Fibroblast of upper back skin (primary cell): ENCODE measurements at regions not wholly inside any gene's neighbourhood (a gene's known extent, or its start where the extent isn't known, plus 50 kb on each side); places are given as distances from the start of the nearest gene placed in this dataset.

ENCODE experiments used
- DNase-seq: peaks from one replicate; pipeline ENCODE4 v3.0.0-alpha.2; 2013

DNA sequence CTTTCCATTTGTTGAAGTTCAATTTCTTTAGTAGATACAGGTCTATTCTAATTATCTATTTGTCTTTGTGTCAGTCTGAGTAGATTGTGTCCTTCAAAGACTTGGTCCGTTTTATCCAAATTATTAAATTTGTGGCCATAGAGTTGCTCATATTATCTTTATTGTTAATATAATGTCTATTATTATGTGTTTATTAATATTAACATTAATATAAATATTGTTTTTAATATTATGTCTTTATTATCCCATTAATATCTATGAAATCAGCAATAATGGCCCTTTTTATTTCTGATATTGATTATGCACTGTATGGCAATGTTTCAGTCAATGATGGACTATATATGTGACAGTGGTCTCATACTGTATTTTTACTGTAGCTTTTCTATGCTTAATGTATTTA is 2067.3 kb upstream of the AGA start:
- DNase-seq = no peak

GRCh38 chr4:179521952-179522351 is 2079.7 kb upstream of the AGA start:
- no peak for DNase-seq

- no peak for DNase-seq
Measured at GRCh38 chr4:179530958-179531357, 2088.7 kb upstream of the AGA start.

DNA sequence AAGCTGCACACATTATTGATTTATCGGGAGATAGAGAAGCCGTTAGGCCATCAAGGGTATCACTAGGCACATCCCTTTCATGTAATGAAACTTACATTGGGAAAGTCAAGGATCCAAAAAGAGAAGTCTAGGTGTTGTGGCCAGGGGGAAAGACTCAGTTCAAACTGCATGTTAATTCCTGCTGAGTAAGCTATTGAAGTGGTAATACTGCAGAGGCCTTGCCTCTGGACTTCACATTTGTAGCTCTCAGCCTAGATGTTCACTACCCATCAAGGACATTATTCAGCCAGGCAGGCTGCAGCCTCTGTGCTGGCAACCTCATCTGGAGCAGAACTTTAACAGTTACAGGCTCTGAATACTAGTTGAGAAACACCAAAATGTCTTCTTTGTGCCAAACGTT is 2094.5 kb upstream of the AGA start:
- no peak for DNase-seq

DNA sequence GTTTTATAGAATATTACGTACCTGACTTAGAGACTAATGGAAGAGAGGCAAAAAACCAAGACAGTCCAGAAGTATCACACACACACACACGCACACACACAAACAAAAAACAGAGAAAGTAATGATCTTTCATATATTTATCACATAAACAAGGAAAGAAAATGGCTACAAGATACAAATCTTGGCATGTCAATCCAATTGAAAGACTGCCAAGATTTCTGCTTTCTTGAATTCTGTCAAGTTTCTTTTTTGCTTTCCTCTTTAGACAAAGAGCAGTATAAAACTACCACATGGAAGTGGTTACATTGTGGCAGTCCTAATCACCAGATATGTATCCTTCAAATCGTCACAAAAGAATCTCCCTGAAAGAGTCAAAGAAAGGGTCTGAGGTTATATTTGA is 2097.4 kb upstream of the AGA start:
- no peak for DNase-seq

GRCh38 chr4:179543771-179544170 is 2101.5 kb upstream of the AGA start:
- no peak for DNase-seq

GRCh38 chr4:179544496-179544895 is 2102.3 kb upstream of the AGA start:
- no peak for DNase-seq

GRCh38 chr4:179552131-179552530 is 2109.9 kb upstream of the AGA start:
- DNase-seq = no peak

DNA sequence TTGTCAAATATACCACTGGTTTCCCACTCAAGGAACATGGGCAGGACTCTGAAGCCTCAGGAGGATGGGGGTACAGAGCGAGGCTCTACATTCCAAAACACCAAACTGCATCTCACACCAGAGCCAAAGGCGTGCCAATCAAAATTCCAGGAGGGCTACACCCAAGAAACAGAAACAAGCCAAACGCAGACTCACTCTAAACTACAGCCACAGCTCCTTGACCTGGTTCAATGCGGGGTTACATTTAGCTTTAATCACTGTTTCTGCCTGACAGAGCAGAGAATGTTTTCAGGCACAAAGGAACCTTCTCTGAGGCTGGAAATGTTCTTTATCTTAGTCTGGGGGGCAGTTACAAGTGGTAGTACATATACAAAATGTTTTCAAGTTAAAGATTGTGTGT is 2121.5 kb upstream of the AGA start:
- DNase-seq = no peak

GRCh38 chr4:179569549-179569948 is 2127.3 kb upstream of the AGA start:
- no peak for DNase-seq

- peak; percentile 16 for DNase-seq
Measured at GRCh38 chr4:179582164-179582905, 2140.1 kb upstream of the AGA start.

DNA sequence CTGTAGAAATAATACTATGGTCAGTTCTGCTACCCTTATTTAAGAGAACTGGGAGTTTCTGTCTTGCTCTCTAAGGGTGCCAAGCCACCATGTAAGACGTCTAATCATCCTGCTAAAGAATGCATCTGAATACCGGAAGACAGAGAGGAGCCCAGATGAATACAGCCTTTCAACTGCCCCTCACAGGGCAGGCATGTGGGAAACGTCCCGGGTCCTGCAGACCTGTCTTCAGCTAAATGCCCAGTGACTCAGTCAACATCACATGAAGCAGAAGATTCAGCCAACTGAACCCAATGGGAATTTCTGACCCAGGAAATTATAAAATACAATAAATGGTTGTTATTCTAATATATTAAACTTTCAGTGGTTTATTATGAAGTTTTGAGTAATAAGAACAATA is 2141.0 kb upstream of the AGA start:
- DNase-seq = no peak

GRCh38 chr4:179584101-179584500 is 2141.9 kb upstream of the AGA start:
- DNase-seq = no peak

- no peak for DNase-seq
Measured at GRCh38 chr4:179585761-179586160, 2143.5 kb upstream of the AGA start.

GRCh38 chr4:179586460-179586859 is 2144.2 kb upstream of the AGA start:
- peak; percentile 14 for DNase-seq

- peak; percentile 41 for DNase-seq
Measured at GRCh38 chr4:179595671-179596410, 2153.6 kb upstream of the AGA start.

DNA sequence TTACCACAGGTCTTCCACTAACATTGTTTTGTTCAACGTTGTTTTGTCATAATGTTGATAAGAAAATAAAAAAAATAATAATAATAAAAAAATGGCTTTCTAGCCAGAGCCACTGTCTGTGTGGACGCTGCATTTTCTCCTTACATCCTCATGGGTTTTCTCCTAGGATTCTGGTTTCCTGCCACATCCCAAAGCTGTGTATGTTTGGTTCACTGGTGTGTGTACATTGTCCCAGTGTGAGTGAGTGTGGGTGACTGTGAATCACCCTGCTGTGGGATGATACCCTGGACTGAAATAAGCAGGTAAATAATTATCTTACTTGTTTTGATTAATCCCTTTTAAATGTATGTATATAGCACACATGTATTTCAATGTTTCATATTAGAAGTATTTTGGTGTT is 2154.4 kb upstream of the AGA start:
- no peak for DNase-seq

- no peak for DNase-seq
Measured at GRCh38 chr4:179597301-179597700, 2155.1 kb upstream of the AGA start.

DNA sequence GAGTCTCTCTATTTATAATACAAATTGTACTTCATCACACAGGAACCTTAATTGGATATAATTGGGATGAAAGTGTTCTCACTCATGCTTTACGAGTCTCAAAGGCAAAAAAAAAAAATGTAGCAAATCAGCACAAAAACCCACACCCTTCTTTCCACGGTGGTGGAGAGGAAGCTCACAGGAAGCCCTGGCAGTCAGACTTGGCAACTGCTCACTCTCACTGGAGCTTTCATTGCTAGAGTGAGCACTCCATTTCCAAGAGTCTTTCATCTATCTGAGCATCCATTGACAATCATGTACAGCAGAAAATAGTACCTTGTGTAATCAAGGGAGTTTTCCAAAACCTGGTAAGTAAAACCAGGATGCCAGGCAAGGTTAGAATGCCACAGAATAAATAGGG is 2159.4 kb upstream of the AGA start:
- DNase-seq = no peak

DNA sequence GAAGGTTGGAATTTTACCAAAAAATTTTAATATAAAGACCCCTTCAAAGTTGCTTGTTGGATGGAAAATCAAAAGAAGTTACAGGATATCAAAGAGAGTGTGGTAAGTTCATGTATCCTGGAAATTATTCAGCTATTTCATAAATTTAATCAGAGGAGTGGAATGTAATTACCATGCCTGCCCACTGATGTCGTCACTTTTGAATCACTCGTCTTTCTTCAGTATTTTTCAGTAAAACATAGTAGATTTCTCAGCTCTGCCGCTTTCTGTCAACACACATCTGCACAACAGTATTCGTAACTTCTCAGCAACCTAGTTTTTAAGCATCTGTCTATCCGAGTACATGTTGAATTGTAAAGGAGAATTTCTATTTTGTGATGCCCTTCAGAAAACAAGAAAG is 2163.0 kb upstream of the AGA start:
- DNase-seq = peak; percentile 84

GRCh38 chr4:179607003-179607402 is 2164.8 kb upstream of the AGA start:
- DNase-seq = no peak

DNA sequence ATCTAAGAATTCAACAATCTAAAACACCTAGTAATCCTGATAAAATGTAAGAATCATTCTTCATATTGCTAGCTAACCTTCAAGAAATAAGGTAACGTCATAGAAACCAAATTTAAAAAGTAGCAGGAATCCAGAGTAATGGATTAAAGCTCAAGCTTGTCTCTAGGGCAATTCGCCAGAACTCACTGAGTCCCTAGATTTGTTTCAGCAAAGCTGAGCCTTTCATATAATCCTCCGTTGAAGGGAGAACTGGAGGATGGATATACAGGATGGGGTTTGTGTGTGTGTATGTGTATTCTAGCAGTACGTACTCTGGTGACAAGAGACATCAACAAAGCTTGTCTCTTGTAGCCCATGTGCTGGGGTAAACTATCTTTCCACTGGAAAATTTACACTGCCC is 2173.5 kb upstream of the AGA start:
- no peak for DNase-seq

DNA sequence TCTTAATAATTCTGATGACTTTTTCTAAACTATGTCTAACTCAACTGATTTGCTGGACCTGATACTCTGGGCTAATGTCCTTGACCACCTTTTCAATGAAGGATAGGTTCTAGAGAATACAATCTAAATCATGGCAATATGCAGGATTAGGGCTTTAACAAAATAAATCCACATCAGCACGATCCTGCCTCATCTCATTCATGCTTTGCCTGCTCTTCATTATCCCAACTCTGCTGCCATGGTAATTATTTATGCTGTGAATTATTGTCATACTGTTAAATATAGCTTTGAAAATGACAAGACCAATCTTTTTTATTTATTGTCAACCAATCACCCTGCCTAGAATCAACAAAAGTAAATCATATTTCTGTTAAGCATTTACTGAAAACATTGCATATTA is 2176.7 kb upstream of the AGA start:
- DNase-seq = no peak

- DNase-seq = peak; percentile 89
Measured at GRCh38 chr4:179624768-179625181, 2182.5 kb upstream of the AGA start.

DNA sequence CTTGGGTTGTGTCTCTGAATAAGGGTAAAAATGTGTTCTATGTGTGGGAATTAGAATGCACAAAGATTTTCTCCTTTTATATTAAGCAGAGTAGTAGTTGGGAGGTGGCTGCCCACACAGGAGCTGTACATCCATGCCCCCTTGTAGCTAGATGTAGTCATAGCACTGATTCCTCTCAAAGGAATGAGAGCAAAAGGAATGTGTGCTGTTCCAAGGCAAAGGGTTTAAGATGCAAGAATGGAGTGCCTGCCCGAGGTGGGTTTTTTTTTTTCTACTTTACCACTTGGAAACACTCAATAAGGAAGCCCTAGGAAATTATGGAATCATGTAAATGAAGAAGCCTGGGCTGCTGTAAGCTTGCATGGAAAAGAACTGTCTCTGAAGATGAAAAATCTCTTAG is 2183.2 kb upstream of the AGA start:
- peak; percentile 94 for DNase-seq
